ENCODE measurements at regions not wholly inside any gene's neighbourhood (a gene's known extent, or its start where the extent isn't known, plus 50 kb on each side); places are given as distances from the start of the nearest gene placed in this dataset.

DNA sequence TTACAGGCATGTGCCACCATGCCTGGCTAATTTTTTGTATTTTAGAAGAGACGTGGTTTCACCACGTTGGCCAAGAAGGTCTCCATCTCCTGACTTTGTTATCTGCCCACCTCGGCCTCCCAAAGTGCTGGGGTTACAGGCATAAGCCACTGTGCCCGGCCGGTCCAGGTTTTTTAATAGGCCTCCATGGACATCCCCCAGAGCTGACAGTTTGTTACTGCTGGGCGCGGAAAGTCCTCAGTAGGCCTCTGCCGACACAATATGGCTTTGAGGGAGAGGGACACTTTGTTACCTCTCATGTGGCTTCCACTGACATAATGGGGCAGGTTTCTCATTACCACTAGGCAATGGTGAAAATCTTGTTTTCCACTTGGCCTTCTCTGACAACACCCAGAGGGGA is 152.0 kb downstream of the WNT7A start:
- ChIA-PET POLR2A (no interaction called here), CTCF (no interaction called here)
- DNase-seq (ENCODE audit: extremely low spot score), result no peak
- TF ChIP-seq CTCF (IDR thresholded peaks at IDR 0.05; ENCODE audit: control extremely low read depth, extremely low read depth, low read depth, missing control alignments), result no peak

DNA sequence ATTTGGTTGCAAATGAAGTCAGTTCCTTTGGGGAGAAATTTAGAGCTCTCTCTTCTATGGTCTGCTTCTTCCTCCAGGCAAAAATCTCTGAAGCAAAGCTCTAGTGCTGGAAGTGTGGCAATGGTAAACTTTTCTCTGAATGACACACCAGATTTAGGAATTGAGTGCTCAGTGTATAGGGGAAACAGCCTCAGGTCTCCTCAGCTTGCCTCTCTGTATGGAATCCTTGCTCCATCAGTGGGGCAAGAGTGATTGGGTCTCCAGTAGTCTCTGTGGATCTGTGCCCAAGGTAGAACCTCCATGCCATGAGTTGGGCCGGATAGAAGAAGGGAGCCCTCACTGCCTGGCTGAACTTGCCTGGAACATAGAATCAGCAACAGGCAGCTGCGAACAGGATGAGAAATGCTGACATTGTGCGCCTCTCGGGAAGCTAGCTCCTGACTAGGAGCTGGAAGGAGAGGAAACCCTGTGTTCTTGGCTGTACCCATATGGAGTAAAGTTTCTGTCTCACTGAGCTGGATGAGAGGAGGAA is 156.1 kb downstream of the WNT7A start:
- POLR2A ChIA-PET, result no interaction called here
- no peak for DNase-seq (ENCODE audit: extremely low spot score)
- CTCF ChIA-PET, result no interaction called here
- TF ChIP-seq CTCF (IDR thresholded peaks at IDR 0.05; ENCODE audit: control extremely low read depth, extremely low read depth, low read depth, missing control alignments), result no peak

DNA sequence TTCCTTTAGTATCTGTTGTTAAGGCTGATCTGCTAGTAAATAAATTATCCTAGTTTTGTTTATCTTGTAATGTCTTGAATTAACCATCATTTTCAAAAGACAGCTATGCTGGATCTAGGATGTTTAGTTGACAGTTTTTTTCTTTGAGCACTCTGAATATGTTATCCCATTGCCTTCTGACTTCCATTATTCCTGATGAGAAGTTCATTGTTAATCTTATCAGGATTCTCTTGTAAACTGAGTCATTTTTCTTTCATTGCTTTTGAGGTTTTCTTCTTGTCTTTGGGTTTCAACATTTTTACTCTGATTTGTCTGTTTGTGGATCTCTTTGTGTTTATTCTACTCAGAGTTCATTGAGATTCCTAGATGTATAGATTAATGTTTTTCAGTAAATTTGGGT is 157.7 kb downstream of the WNT7A start:
- CTCF ChIA-PET, result no interaction called here
- POLR2A ChIA-PET, result no interaction called here
- DNase-seq (ENCODE audit: extremely low spot score), result no peak
- no peak for TF ChIP-seq CTCF (IDR thresholded peaks at IDR 0.05; ENCODE audit: control extremely low read depth, extremely low read depth, low read depth, missing control alignments)

DNA sequence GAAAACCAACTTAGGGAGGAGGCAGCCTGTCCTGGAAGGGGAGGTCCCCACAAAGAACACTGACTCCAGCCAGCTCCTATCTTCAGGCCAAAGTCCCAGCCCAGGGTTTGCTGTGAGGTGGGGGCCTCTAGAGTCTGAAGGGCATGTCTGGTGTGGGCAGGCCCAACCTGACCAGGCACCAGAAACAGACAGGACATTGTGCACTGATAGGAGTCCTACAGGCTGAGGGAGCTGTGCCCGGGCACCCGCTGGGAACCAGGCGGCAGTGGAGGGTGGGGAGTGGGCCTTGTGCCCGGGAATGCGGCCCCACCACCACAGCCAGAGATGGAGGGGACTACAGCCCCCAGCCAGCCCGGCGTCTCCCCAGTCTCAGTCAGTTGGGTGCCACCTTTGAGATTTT is 161.4 kb downstream of the WNT7A start:
- ChIA-PET POLR2A (no interaction called here), CTCF (interaction anchor here (1.4 kb wide), 1 partner anchor 18 kb away, joined by 3 read pairs; no protein-coding TSS in a partner anchor)
- no peak for TF ChIP-seq CTCF (IDR thresholded peaks at IDR 0.05; ENCODE audit: control extremely low read depth, extremely low read depth, low read depth, missing control alignments)
- DNase-seq (ENCODE audit: extremely low spot score), result peak; percentile 5

- no peak for TF ChIP-seq CTCF (IDR thresholded peaks at IDR 0.05; ENCODE audit: control extremely low read depth, extremely low read depth, low read depth, missing control alignments)
- peak; percentile 4 for DNase-seq (ENCODE audit: extremely low spot score)
- ChIA-PET POLR2A (no interaction called here), CTCF (interaction anchor here (1.4 kb wide), 1 partner anchor 19 kb away, joined by 3 read pairs; no protein-coding TSS in a partner anchor)
Measured at GRCh38 chr3:13718000-13718399, 161.9 kb downstream of the WNT7A start.

GRCh38 chr3:13717222-13717895 is 162.5 kb downstream of the WNT7A start:
- ChIA-PET CTCF (no interaction called here), POLR2A (no interaction called here)
- DNase-seq (ENCODE audit: extremely low spot score), result no peak
- TF ChIP-seq CTCF (IDR thresholded peaks at IDR 0.05; ENCODE audit: control extremely low read depth, extremely low read depth, low read depth, missing control alignments), result no peak

All from GM10248 (cell line).